ENCODE measurements at regions not wholly inside any gene's neighbourhood (a gene's known extent, or its start where the extent isn't known, plus 50 kb on each side); places are given as distances from the start of the nearest gene placed in this dataset.

DNA sequence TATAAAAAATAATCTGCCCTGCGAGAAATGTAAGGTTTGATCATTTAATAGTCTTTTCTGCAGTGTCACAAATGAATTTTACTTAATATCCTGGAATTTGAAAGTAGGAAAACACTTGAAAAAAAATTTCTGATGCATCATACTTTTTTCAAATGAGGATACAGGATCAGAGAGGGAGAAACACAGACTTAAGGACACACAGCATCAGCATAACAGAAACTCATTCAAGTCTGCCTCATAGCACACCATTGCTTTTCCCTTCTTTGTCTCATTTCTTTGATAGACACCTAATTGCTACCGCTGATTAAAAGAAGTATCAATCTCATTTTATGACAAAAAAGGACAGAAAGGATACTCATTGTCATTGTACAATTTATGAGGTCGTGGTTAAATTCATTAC, 319.0 kb downstream of the TMEM114 start:
- Histone ChIP-seq H3K4me1 (ENCODE audit: insufficient read depth, low read length) (no peaks in the 10 kb centered on the region), H3K36me3 (ENCODE audit: insufficient read depth, low read length) (no peaks in the 10 kb centered on the region), H3K9me3 (ENCODE audit: low read length) (no peaks in the 10 kb centered on the region), H3K4me3 (ENCODE audit: low read length) (no peak overlapping the region), H3K27me3 (ENCODE audit: insufficient read depth, low read length) (no peaks in the 10 kb centered on the region), H2AFZ (ENCODE audit: low read depth, low read length) (no peak overlapping the region)

DNA sequence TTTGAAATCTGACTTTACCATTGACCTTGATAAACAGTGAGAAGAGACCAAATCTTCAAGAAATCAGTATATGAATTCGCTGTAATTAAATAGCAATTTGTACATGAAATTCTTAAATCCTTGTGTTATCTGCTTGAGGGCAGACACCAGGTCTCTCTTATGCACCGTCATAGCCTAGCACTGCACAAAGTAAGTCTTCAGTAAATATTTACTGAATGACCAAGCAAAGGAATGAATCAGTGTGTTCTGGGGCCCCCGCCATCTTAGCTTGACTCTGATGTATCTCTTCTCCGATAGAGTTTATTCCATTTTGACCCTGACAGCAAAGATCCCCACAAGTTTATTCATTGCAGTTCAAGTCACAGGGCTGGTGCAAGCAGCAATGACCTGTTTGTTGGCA, 328.0 kb downstream of the TMEM114 start:
- no peaks in the 10 kb centered on the region for H3K4me1 ChIP-seq (ENCODE audit: insufficient read depth, low read length)
- H2AFZ ChIP-seq (ENCODE audit: low read depth, low read length), result no peak overlapping the region

DNA sequence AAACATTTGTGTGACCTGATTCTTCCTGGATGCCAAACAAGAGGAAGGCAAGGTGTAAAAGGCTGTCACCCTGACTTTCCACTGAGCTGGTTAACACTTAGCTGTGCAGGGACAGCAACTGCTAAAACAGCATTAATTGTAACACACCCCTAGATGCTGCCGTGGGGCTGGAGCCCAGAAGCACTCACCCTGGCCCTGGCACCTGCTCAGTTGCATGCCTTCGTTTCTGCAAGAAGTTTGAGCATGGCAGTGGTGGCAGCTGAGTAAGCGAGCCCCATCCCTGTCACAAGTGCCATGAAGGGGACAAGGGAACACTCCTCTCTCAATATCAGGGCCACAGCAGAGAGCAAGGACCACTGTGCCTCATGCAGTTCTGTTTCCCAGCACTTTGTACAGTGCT, 330.2 kb downstream of the TMEM114 start:
- no peaks in the 10 kb centered on the region for H3K27me3 ChIP-seq (ENCODE audit: insufficient read depth, low read length)
- no peaks in the 10 kb centered on the region for H3K36me3 ChIP-seq (ENCODE audit: insufficient read depth, low read length)
- H3K4me3 ChIP-seq (ENCODE audit: low read length), result no peak overlapping the region
- no peaks in the 10 kb centered on the region for H3K4me1 ChIP-seq (ENCODE audit: insufficient read depth, low read length)
- no peak overlapping the region for H2AFZ ChIP-seq (ENCODE audit: low read depth, low read length)
- H3K9me3 ChIP-seq (ENCODE audit: low read length), result no peaks in the 10 kb centered on the region

More for the DNA sequence above, 328.0 kb downstream of the TMEM114 start:
- H3K27me3 ChIP-seq (ENCODE audit: insufficient read depth, low read length), result no peaks in the 10 kb centered on the region
- no peaks in the 10 kb centered on the region for H3K9me3 ChIP-seq (ENCODE audit: low read length)
- no peak overlapping the region for H3K4me3 ChIP-seq (ENCODE audit: low read length)
- no peaks in the 10 kb centered on the region for H3K36me3 ChIP-seq (ENCODE audit: insufficient read depth, low read length)

DNA sequence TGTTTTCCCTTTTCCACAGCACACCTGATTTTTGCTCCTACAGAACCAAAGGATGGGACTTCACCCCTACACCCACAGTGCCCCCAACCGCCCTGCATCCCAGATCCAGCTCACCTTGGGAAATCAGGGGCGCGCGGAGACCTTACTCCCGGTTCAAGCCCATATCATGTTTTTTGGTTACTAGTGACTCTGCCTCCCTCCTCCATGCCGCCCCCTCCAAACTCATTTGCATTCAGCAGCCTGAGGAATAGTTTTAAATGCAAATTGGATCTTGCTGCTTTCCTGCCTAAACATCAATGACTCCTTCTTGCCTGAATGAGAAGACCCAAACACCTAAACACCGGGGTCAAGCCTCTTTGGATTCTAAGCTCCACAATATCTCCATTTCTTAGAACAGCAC, 331.8 kb downstream of the TMEM114 start:
- Histone ChIP-seq H3K4me1 (ENCODE audit: insufficient read depth, low read length) (no peaks in the 10 kb centered on the region), H2AFZ (ENCODE audit: low read depth, low read length) (no peak overlapping the region), H3K4me3 (ENCODE audit: low read length) (no peak overlapping the region), H3K9me3 (ENCODE audit: low read length) (no peaks in the 10 kb centered on the region), H3K36me3 (ENCODE audit: insufficient read depth, low read length) (no peaks in the 10 kb centered on the region), H3K27me3 (ENCODE audit: insufficient read depth, low read length) (no peaks in the 10 kb centered on the region)

DNA sequence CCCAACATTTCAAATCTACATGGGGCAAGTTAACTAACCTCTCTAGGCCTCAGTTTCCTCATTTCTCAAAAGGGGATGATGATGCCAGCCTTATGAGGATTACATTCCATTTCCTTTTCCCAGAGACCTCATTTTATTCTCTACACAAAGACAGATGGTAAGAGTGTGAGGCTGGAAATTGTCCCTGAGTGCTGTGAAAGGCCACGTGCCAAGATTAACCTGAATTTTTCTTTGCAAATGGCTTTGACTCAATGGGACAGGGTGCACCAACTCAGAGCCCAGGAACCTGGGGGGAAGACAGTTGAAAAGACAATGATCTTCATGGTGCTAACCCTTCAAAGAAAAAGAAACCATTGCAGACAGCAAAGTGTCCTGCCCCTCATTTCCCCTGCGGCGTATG, 332.8 kb downstream of the TMEM114 start:
- H3K4me1 ChIP-seq (ENCODE audit: insufficient read depth, low read length), result no peaks in the 10 kb centered on the region
- no peak overlapping the region for H3K4me3 ChIP-seq (ENCODE audit: low read length)
- H3K36me3 ChIP-seq (ENCODE audit: insufficient read depth, low read length), result no peaks in the 10 kb centered on the region
- H2AFZ ChIP-seq (ENCODE audit: low read depth, low read length), result no peak overlapping the region
- no peaks in the 10 kb centered on the region for H3K27me3 ChIP-seq (ENCODE audit: insufficient read depth, low read length)
- H3K9me3 ChIP-seq (ENCODE audit: low read length), result no peaks in the 10 kb centered on the region

DNA sequence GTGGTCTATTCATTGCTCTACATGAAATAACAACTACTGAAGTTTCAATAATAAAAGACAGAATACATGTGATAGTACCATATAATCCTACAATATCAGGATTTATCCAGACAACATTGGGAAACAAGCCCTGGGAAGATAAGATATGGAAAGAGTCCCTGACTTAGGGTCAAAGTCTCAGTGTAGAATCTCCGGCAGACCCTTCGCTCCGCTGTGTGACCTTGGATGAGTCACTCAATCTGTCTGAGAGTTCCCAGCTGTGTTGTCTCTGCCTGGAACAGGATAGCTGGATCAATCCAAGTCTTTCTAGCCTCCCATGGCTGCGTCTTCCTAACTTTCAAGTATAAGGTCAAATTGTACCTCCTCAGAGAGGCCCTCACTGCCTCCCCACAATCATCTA, 335.9 kb downstream of the TMEM114 start:
- no peaks in the 10 kb centered on the region for H3K4me1 ChIP-seq (ENCODE audit: insufficient read depth, low read length)
- H3K27me3 ChIP-seq (ENCODE audit: insufficient read depth, low read length), result no peaks in the 10 kb centered on the region
- no peak overlapping the region for H2AFZ ChIP-seq (ENCODE audit: low read depth, low read length)
- no peaks in the 10 kb centered on the region for H3K9me3 ChIP-seq (ENCODE audit: low read length)
- no peaks in the 10 kb centered on the region for H3K36me3 ChIP-seq (ENCODE audit: insufficient read depth, low read length)
- H3K4me3 ChIP-seq (ENCODE audit: low read length), result no peak overlapping the region

DNA sequence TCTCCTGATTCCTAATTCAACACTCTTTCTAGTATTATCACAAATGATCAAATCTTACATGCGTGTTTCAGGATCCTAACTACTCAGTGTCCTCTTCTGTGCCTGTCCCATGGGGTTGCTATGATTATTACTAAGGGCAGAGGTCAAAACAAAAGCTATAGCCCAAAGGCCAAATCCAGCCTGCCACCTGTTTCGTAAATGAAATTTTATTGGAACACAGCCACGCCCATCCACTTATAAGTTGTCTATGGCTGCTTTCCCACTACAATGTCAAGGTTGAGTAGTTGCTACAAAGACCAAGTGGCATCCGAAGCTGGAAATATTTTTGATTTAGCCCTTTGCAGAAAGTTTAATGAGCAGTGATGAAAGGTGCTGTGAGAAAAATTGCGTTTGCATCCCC, 336.6 kb downstream of the TMEM114 start:
- no peak overlapping the region for H3K4me3 ChIP-seq (ENCODE audit: low read length)
- H3K36me3 ChIP-seq (ENCODE audit: insufficient read depth, low read length), result no peaks in the 10 kb centered on the region
- no peaks in the 10 kb centered on the region for H3K27me3 ChIP-seq (ENCODE audit: insufficient read depth, low read length)
- H3K9me3 ChIP-seq (ENCODE audit: low read length), result no peaks in the 10 kb centered on the region
- H2AFZ ChIP-seq (ENCODE audit: low read depth, low read length), result no peak overlapping the region
- H3K4me1 ChIP-seq (ENCODE audit: insufficient read depth, low read length), result no peaks in the 10 kb centered on the region

DNA sequence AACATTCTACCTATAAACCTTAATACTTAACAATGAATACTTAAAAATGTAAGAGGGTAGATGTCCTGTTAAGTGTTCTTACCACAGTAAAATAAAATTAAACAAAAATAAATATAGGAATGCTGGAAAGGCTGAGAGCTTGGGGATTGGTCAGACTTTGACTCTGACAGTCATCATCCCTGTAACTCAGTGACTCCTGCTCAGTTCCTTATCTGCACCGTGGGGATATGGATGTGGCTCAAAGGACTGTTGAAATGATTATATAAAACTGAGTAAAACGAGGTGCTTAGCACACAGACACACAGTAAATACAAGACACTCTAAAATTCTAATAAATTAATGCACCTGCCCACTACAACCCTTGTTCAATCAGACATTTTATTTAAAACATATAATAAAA, 338.6 kb downstream of the TMEM114 start:
- Histone ChIP-seq H3K27me3 (ENCODE audit: insufficient read depth, low read length) (no peaks in the 10 kb centered on the region), H3K36me3 (ENCODE audit: insufficient read depth, low read length) (no peaks in the 10 kb centered on the region), H3K9me3 (ENCODE audit: low read length) (no peaks in the 10 kb centered on the region)

DNA sequence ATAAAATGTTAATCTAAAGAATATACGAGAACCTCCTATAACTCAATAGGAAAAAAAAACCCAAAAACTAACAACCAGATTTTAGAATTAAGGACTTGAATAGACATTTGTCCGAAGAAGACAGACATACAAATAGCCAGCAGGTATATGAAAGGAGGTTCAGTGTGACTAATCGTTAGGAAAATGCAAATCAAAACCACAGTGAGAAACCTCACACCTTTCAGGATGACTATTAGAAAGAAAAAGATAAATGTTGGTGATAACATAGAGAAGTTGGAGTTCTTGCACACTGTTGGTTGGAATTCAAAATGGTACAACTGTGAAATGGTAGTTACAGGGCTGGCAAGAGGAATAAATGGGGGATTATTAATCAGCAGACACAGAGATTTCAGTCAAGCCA, 339.0 kb downstream of the TMEM114 start:
- Histone ChIP-seq H2AFZ (ENCODE audit: low read depth, low read length) (no peak overlapping the region), H3K4me3 (ENCODE audit: low read length) (no peak overlapping the region)

More for the DNA sequence above, 338.6 kb downstream of the TMEM114 start:
- Histone ChIP-seq H2AFZ (ENCODE audit: low read depth, low read length) (no peak overlapping the region), H3K4me3 (ENCODE audit: low read length) (no peak overlapping the region), H3K4me1 (ENCODE audit: insufficient read depth, low read length) (no peaks in the 10 kb centered on the region)

DNA sequence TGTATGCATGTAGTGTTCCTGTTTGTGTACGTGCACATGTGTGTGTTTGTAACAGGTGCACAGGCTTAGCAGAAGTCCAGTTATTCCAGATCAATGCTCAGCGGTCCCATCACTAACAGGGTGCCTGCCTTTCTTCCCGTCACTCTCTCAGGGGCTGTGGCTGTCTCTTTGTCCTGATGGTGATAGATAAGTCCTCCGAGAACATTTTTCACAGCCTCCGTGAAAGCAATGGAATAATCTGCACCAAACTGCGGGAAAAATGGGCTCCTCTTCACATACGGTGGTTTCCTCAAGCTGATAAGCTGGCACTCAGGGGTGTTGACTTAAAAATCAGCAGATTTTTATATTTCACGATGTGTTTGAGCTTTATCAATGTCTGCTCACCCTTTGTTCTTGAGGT, 342.3 kb downstream of the TMEM114 start:
- H3K36me3 ChIP-seq (ENCODE audit: insufficient read depth, low read length), result no peaks in the 10 kb centered on the region
- no peaks in the 10 kb centered on the region for H3K9me3 ChIP-seq (ENCODE audit: low read length)
- no peaks in the 10 kb centered on the region for H3K27me3 ChIP-seq (ENCODE audit: insufficient read depth, low read length)
- no peak overlapping the region for H3K4me3 ChIP-seq (ENCODE audit: low read length)
- no peaks in the 10 kb centered on the region for H3K4me1 ChIP-seq (ENCODE audit: insufficient read depth, low read length)
- H2AFZ ChIP-seq (ENCODE audit: low read depth, low read length), result no peak overlapping the region

More for the DNA sequence above, 339.0 kb downstream of the TMEM114 start:
- Histone ChIP-seq H3K27me3 (ENCODE audit: insufficient read depth, low read length) (no peaks in the 10 kb centered on the region), H3K9me3 (ENCODE audit: low read length) (no peaks in the 10 kb centered on the region), H3K36me3 (ENCODE audit: insufficient read depth, low read length) (no peaks in the 10 kb centered on the region), H3K4me1 (ENCODE audit: insufficient read depth, low read length) (no peaks in the 10 kb centered on the region)

DNA sequence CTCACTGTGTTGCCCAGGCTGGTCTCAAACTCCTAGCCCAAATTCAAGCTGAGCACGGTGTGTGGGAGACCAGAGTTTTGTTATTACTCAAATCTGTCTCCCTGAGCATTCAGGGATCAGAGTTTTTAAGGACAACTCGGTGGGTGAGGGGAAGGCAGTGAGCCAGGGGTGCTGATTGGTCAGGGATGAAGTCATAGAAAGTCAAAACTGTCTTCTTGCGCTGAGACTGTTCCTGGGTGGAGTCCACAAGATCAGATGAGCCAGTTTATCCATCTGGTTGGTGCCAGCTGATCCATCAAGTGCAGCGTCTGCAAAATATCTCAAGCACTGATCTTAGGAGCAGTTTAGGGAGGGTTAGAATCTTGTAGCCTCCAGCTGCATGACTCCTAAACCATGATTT, 346.3 kb downstream of the TMEM114 start:
- Histone ChIP-seq H3K9me3 (ENCODE audit: low read length) (no peaks in the 10 kb centered on the region), H3K4me1 (ENCODE audit: insufficient read depth, low read length) (no peaks in the 10 kb centered on the region), H3K36me3 (ENCODE audit: insufficient read depth, low read length) (no peaks in the 10 kb centered on the region), H3K27me3 (ENCODE audit: insufficient read depth, low read length) (no peaks in the 10 kb centered on the region), H3K4me3 (ENCODE audit: low read length) (no peak overlapping the region), H2AFZ (ENCODE audit: low read depth, low read length) (no peak overlapping the region)

DNA sequence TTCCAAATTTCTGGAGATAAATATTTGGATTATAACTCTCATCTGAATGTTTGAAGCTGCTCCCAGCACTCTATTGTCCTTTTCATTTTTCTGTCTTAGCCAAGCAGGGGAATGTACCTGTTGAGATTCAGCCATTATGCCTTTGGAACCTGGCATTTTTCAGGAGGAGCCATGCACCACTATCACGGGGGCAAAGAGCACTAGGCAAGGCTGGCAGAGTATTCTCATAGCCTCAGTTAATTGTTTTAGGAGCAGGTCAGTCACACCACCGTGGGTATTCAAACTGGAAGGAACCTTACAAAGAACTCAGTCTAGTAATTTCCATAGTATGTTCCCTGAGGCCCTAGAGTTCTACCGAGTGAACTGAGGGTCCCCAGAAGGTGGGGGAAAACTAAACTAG, 348.9 kb downstream of the TMEM114 start:
- no peaks in the 10 kb centered on the region for H3K9me3 ChIP-seq (ENCODE audit: low read length)
- no peak overlapping the region for H3K4me3 ChIP-seq (ENCODE audit: low read length)
- H3K36me3 ChIP-seq (ENCODE audit: insufficient read depth, low read length), result no peaks in the 10 kb centered on the region
- H2AFZ ChIP-seq (ENCODE audit: low read depth, low read length), result no peak overlapping the region
- H3K4me1 ChIP-seq (ENCODE audit: insufficient read depth, low read length), result no peaks in the 10 kb centered on the region
- H3K27me3 ChIP-seq (ENCODE audit: insufficient read depth, low read length), result no peaks in the 10 kb centered on the region

DNA sequence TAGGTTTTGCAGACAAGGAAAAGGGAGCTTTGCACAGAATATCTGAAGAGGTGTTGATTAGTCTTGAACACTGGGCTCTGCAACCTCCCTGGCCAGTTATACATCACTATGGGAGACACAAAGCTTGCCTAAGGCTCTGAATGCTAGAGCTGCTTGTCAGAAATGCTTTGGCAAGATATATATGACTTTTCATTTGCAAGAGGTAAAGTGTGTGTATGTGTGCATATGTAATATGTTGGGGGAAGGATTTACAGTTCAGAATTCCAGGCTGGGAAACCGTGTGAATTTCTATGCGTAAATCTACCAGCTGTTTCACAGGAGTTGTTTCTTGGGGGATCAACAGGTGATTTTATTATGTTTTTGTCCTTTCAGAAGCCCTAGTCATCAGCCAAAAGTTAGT, 350.9 kb downstream of the TMEM114 start:
- Histone ChIP-seq H3K4me3 (ENCODE audit: low read length) (no peak overlapping the region), H3K36me3 (ENCODE audit: insufficient read depth, low read length) (no peaks in the 10 kb centered on the region), H3K9me3 (ENCODE audit: low read length) (no peaks in the 10 kb centered on the region), H2AFZ (ENCODE audit: low read depth, low read length) (no peak overlapping the region), H3K4me1 (ENCODE audit: insufficient read depth, low read length) (no peaks in the 10 kb centered on the region), H3K27me3 (ENCODE audit: insufficient read depth, low read length) (no peaks in the 10 kb centered on the region)

DNA sequence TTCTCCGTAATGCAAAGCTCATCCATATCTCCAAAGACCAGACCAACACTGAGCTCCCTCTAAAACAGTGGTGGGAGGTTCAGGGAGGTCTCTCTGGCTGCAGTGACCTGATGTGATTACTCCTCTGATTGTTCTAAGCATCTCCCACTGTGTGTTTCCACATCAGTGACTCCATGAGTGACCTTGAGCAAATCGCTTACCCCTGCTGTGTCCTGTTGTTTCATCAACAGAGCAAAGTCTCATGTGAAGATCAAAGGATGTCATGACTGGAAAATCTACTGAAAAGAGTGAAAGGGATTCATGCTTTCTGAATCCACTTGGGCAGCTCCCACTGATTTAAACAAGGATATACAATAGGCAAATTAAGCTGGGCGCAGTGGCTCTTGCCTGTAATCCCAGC, 352.9 kb downstream of the TMEM114 start:
- Histone ChIP-seq H3K4me1 (ENCODE audit: insufficient read depth, low read length) (no peaks in the 10 kb centered on the region), H3K36me3 (ENCODE audit: insufficient read depth, low read length) (no peaks in the 10 kb centered on the region), H3K27me3 (ENCODE audit: insufficient read depth, low read length) (no peaks in the 10 kb centered on the region), H2AFZ (ENCODE audit: low read depth, low read length) (no peak overlapping the region), H3K9me3 (ENCODE audit: low read length) (no peaks in the 10 kb centered on the region), H3K4me3 (ENCODE audit: low read length) (no peak overlapping the region)

All from neuron (in vitro differentiated cells).